Kidney capillary endothelial cell (primary cell): ENCODE measurements at regions not wholly inside any gene's neighbourhood (a gene's known extent, or its start where the extent isn't known, plus 50 kb on each side); places are given as distances from the start of the nearest gene placed in this dataset.
A peak's percentile ranks its signal among the peaks of the same experiment; 100 is the strongest.

ENCODE experiments used
- DNase-seq: peaks from one replicate; pipeline ENCODE4 v3.0.0-alpha.2; 2018; ENCODE audit warnings: low spot score

GRCh38 chr4:185862340-185862739, 50.3 kb upstream of the SORBS2 start:
- DNase-seq: no peak

GRCh38 chr4:185863946-185864345, 52.0 kb upstream of the SORBS2 start:
- no peak for DNase-seq

- DNase-seq: no peak
Measured at GRCh38 chr4:185865901-185866328, 53.9 kb upstream of the SORBS2 start.

GRCh38 chr4:185867770-185868169, 55.8 kb upstream of the SORBS2 start:
- DNase-seq: no peak

- no peak for DNase-seq
Measured at GRCh38 chr4:185868983-185869382, 57.0 kb upstream of the SORBS2 start.

- no peak for DNase-seq
Measured at GRCh38 chr4:185869427-185869826, 57.4 kb upstream of the SORBS2 start.

GRCh38 chr4:185870366-185870765, 58.4 kb upstream of the SORBS2 start:
- DNase-seq: no peak

GRCh38 chr4:185872747-185873380, 60.9 kb upstream of the SORBS2 start:
- no peak for DNase-seq

- DNase-seq: peak; percentile 22
Measured at GRCh38 chr4:185874516-185875230, 62.7 kb upstream of the SORBS2 start.

GRCh38 chr4:185875316-185875907, 63.4 kb upstream of the SORBS2 start:
- DNase-seq: no peak

- no peak for DNase-seq
Measured at GRCh38 chr4:185878633-185879032, 66.6 kb upstream of the SORBS2 start.

- DNase-seq: no peak
Measured at GRCh38 chr4:185879666-185880312, 67.8 kb upstream of the SORBS2 start.

GRCh38 chr4:185880571-185880970, 68.6 kb upstream of the SORBS2 start:
- DNase-seq: no peak

- no peak for DNase-seq
Measured at GRCh38 chr4:185881430-185881829, 69.4 kb upstream of the SORBS2 start.

GRCh38 chr4:185883591-185883990, 71.6 kb upstream of the SORBS2 start:
- DNase-seq: no peak

GRCh38 chr4:185885075-185885474, 73.1 kb upstream of the SORBS2 start:
- DNase-seq: no peak

- DNase-seq: no peak
Measured at GRCh38 chr4:185885604-185886003, 73.6 kb upstream of the SORBS2 start.

- DNase-seq: no peak
Measured at GRCh38 chr4:185886832-185887524, 75.0 kb upstream of the SORBS2 start.

GRCh38 chr4:185888676-185889075, 76.7 kb upstream of the SORBS2 start:
- DNase-seq: no peak

GRCh38 chr4:185889585-185889984, 77.6 kb upstream of the SORBS2 start:
- no peak for DNase-seq

- no peak for DNase-seq
Measured at GRCh38 chr4:185890196-185890595, 78.2 kb upstream of the SORBS2 start.

- no peak for DNase-seq
Measured at GRCh38 chr4:185892165-185892564, 80.2 kb upstream of the SORBS2 start.
